Mesenchymal stem cell (in vitro differentiated cells and primary cell): ENCODE measurements at regions not wholly inside any gene's neighbourhood (a gene's known extent, or its start where the extent isn't known, plus 50 kb on each side); places are given as distances from the start of the nearest gene placed in this dataset.

Source experiments
- DNase-seq: peaks from one replicate; pipeline ENCODE4 v3.0.0-alpha.2; 2013
- H2AFZ ChIP-seq: one replicate; pipeline ENCODE4 v1.6.1; 2013; ENCODE audit warnings: low read depth, mild to moderate bottlenecking, control low read depth, inconsistent platforms, low read length, moderate library complexity
- H2AK5ac ChIP-seq: 2 replicates; pipeline ENCODE4 v1.6.1; 2013; ENCODE audit warnings: low read length, moderate library complexity, mild to moderate bottlenecking, inconsistent platforms; ENCODE audit not compliant: severe bottlenecking
- H2BK120ac ChIP-seq: one replicate; pipeline ENCODE4 v1.6.1; 2013; ENCODE audit warnings: low read depth, mild to moderate bottlenecking, inconsistent platforms, low read length, moderate library complexity
- H2BK12ac ChIP-seq, 2 experiments: one replicate each; pipeline ENCODE4 v1.6.1; 2013; ENCODE audit warnings: inconsistent platforms in 2 of 2, low read length in 2 of 2, mild to moderate bottlenecking in 2 of 2, moderate library complexity in 2 of 2, control low read depth in 1 of 2
- H2BK15ac ChIP-seq: one replicate; pipeline ENCODE4 v1.6.1; 2013; ENCODE audit warnings: mild to moderate bottlenecking, low read depth, inconsistent platforms; ENCODE audit not compliant: poor library complexity, severe bottlenecking
- H2BK5ac ChIP-seq: 2 replicates; pipeline ENCODE4 v1.6.1; 2013; ENCODE audit warnings: low read depth, mild to moderate bottlenecking, low read length, control low read depth, inconsistent platforms; ENCODE audit not compliant: poor library complexity, severe bottlenecking
- H3K14ac ChIP-seq, 2 experiments: one replicate each; pipeline ENCODE4 v1.6.1; 2013; ENCODE audit warnings: inconsistent platforms in 2 of 2, low read length in 2 of 2, control low read depth in 1 of 2, mild to moderate bottlenecking in 1 of 2, moderate library complexity in 1 of 2
- H3K18ac ChIP-seq, 2 experiments: one replicate each; pipeline ENCODE4 v1.6.1; 2013; ENCODE audit warnings: inconsistent platforms in 2 of 2, low read length in 2 of 2, control low read depth in 1 of 2, low read depth in 1 of 2, mild to moderate bottlenecking in 1 of 2
- H3K23ac ChIP-seq, 2 experiments: one replicate each; pipeline ENCODE4 v1.6.1; 2013; ENCODE audit warnings: inconsistent platforms in 2 of 2, low read length in 2 of 2, mild to moderate bottlenecking in 2 of 2, moderate library complexity in 2 of 2, control low read depth in 1 of 2
- H3K27ac ChIP-seq: 2 replicates; pipeline ENCODE4 v1.5.1; 2013; ENCODE audit warnings: mild to moderate bottlenecking, moderate library complexity, low read length, control low read depth, inconsistent platforms; ENCODE audit not compliant: poor library complexity, severe bottlenecking
- H3K27me3 ChIP-seq, 2 experiments: 2 replicates each; pipeline versions ENCODE4 v1.6.1 to v1.7.0; 2013; ENCODE audit warnings: low read length in 2 of 2, mild to moderate bottlenecking in 2 of 2, moderate library complexity in 2 of 2, control low read depth in 1 of 2, inconsistent platforms in 1 of 2; ENCODE audit not compliant: control insufficient read depth in 1 of 2, insufficient read depth in 1 of 2
- H3K36me3 ChIP-seq, 2 experiments: 2 replicates each; pipeline versions ENCODE4 v1.6.1 to v1.7.0; 2013; ENCODE audit warnings: low read length in 2 of 2, control low read depth in 1 of 2, inconsistent platforms in 1 of 2, low read depth in 1 of 2, mild to moderate bottlenecking in 1 of 2; ENCODE audit not compliant: insufficient read depth in 2 of 2, control insufficient read depth in 1 of 2
- H3K4ac ChIP-seq, 2 experiments: one replicate each; pipeline ENCODE4 v1.6.1; 2013; ENCODE audit warnings: inconsistent platforms in 2 of 2, low read length in 2 of 2, mild to moderate bottlenecking in 2 of 2, moderate library complexity in 2 of 2, control low read depth in 1 of 2, low read depth in 1 of 2
- H3K4me1 ChIP-seq: 2 replicates; pipeline ENCODE4 v1.6.1; 2013; ENCODE audit warnings: low read depth, low read length, control low read depth; ENCODE audit not compliant: control insufficient read depth, insufficient read depth
- H3K4me2 ChIP-seq: 2 replicates; pipeline ENCODE4 v1.6.1; 2013; ENCODE audit warnings: low read length, mild to moderate bottlenecking, inconsistent platforms; ENCODE audit not compliant: poor library complexity, severe bottlenecking
- H3K4me3 ChIP-seq, 2 experiments: 2 replicates each; pipeline versions ENCODE4 v1.5.1 to v1.7.0; 2013; ENCODE audit warnings: low read length in 2 of 2, mild to moderate bottlenecking in 2 of 2, control low read depth in 1 of 2, low read depth in 1 of 2; ENCODE audit not compliant: insufficient read depth in 1 of 2
- H3K79me1 ChIP-seq: replicated peaks from 2 replicates; pipeline ENCODE4 v1.6.1; 2013; ENCODE audit warnings: mild to moderate bottlenecking, control low read depth, low read length, inconsistent platforms; ENCODE audit not compliant: poor library complexity, severe bottlenecking
- H3K9ac ChIP-seq: 2 replicates; pipeline ENCODE4 v1.7.0; 2013; ENCODE audit warnings: mild to moderate bottlenecking, low read length, moderate library complexity
- H3K9me3 ChIP-seq: 2 replicates; pipeline ENCODE4 v1.7.0; 2013; ENCODE audit warnings: mild to moderate bottlenecking, low read length; ENCODE audit not compliant: control insufficient read depth
- H4K8ac ChIP-seq: one replicate; pipeline ENCODE4 v1.6.1; 2013; ENCODE audit warnings: inconsistent platforms, mild to moderate bottlenecking, low read length, moderate library complexity
- H4K91ac ChIP-seq: one replicate; pipeline ENCODE4 v1.6.1; 2013; ENCODE audit warnings: mild to moderate bottlenecking, low read length, inconsistent platforms
- WGBS: methylation state at CpG from one replicate; pipeline ENCODE4 v1.1.7; 2013; ENCODE audit warnings: mixed read lengths; 5-methylcytosine and 5-hydroxymethylcytosine counted together

- Histone ChIP-seq H2BK120ac (no peak overlapping the region), H3K4me2 (no peak overlapping the region), H3K4me1 (no peaks in the 10 kb centered on the region), H3K18ac (no peak overlapping the region), H4K91ac (no peak overlapping the region), H2BK12ac (no peak overlapping the region), H3K36me3 (no peaks in the 10 kb centered on the region), H3K4ac (no peak overlapping the region), H2BK15ac (no peak overlapping the region), H2AFZ (no peak overlapping the region), H3K4me3 (no peak overlapping the region), H3K9ac (no peak overlapping the region), H3K27me3 (no peaks in the 10 kb centered on the region), H2BK5ac (no peak overlapping the region), H4K8ac (no peak overlapping the region), H3K9me3 (peaks cover 6% of the 10 kb centered on the region), H3K14ac (no peak overlapping the region), H3K23ac (no peak overlapping the region), H2AK5ac (no peak overlapping the region), H3K79me1 (no peaks in the 10 kb centered on the region), H3K27ac (no peak overlapping the region)
- WGBS, result no CpG with 5 or more reads among the region's 1 CpG
- no peak for DNase-seq
Measured at GRCh38 chr4:43423276-43423675, 530.8 kb downstream of the GRXCR1 start.

- Histone ChIP-seq H2AFZ (no peak overlapping the region), H4K8ac (no peak overlapping the region), H2BK120ac (no peak overlapping the region), H2BK12ac (no peak overlapping the region), H2BK5ac (no peak overlapping the region), H3K27ac (no peak overlapping the region), H3K9ac (no peak overlapping the region), H3K36me3 (no peaks in the 10 kb centered on the region), H2AK5ac (no peak overlapping the region), H3K9me3 (peaks cover under 1% of the 10 kb centered on the region), H3K4me2 (no peak overlapping the region), H3K4me1 (no peaks in the 10 kb centered on the region), H2BK15ac (no peak overlapping the region), H3K79me1 (no peaks in the 10 kb centered on the region), H3K4me3 (no peak overlapping the region), H4K91ac (no peak overlapping the region), H3K14ac (no peak overlapping the region), H3K27me3 (no peaks in the 10 kb centered on the region), H3K4ac (no peak overlapping the region), H3K23ac (no peak overlapping the region), H3K18ac (no peak overlapping the region)
- DNase-seq, result no peak
- no CpG with 5 or more reads among the region's 1 CpG for WGBS
Measured at GRCh38 chr4:43425206-43425605, 532.7 kb downstream of the GRXCR1 start.

GRCh38 chr4:43435291-43435690 is 542.8 kb downstream of the GRXCR1 start:
- no peak overlapping the region for H3K4ac ChIP-seq
- H2AK5ac ChIP-seq, result no peak overlapping the region
- no peaks in the 10 kb centered on the region for H3K36me3 ChIP-seq
- H3K27me3 ChIP-seq, result no peaks in the 10 kb centered on the region
- no peak overlapping the region for H2BK120ac ChIP-seq
- H4K8ac ChIP-seq, result no peak overlapping the region
- H3K27ac ChIP-seq, result no peak overlapping the region
- H2AFZ ChIP-seq, result no peak overlapping the region
- H3K4me2 ChIP-seq, result no peak overlapping the region
- H3K9me3 ChIP-seq, result peaks cover 28% of the 10 kb centered on the region
- H3K23ac ChIP-seq, result no peak overlapping the region
- H2BK5ac ChIP-seq, result no peak overlapping the region
- no peak overlapping the region for H2BK12ac ChIP-seq
- DNase-seq, result no peak
- H3K79me1 ChIP-seq, result no peaks in the 10 kb centered on the region
- no peak overlapping the region for H3K4me3 ChIP-seq
- no peak overlapping the region for H2BK15ac ChIP-seq
- 86% methylated on average over 1 of the region's 1 CpG for WGBS
- H3K14ac ChIP-seq, result no peak overlapping the region
- no peak overlapping the region for H3K18ac ChIP-seq
- no peaks in the 10 kb centered on the region for H3K4me1 ChIP-seq
- H4K91ac ChIP-seq, result no peak overlapping the region
- no peak overlapping the region for H3K9ac ChIP-seq

GRCh38 chr4:43452948-43453347 is 560.4 kb downstream of the GRXCR1 start:
- H4K8ac ChIP-seq, result no peak overlapping the region
- H3K4ac ChIP-seq, result no peak overlapping the region
- no peak overlapping the region for H2AFZ ChIP-seq
- no peak overlapping the region for H3K18ac ChIP-seq
- no peak overlapping the region for H3K4me3 ChIP-seq
- H3K9me3 ChIP-seq, result no peaks in the 10 kb centered on the region
- no peak overlapping the region for H3K9ac ChIP-seq
- no peaks in the 10 kb centered on the region for H3K4me1 ChIP-seq
- DNase-seq, result no peak
- H2BK5ac ChIP-seq, result peak overlapping the region; percentile 66
- no peak overlapping the region for H3K27ac ChIP-seq
- no peak overlapping the region for H3K4me2 ChIP-seq
- H3K14ac ChIP-seq, result no peak overlapping the region
- H3K36me3 ChIP-seq, result no peaks in the 10 kb centered on the region
- no peak overlapping the region for H2BK12ac ChIP-seq
- H2BK15ac ChIP-seq, result no peak overlapping the region
- no peak overlapping the region for H2AK5ac ChIP-seq
- H4K91ac ChIP-seq, result no peak overlapping the region
- no peaks in the 10 kb centered on the region for H3K79me1 ChIP-seq
- no peaks in the 10 kb centered on the region for H3K27me3 ChIP-seq
- H3K23ac ChIP-seq, result no peak overlapping the region
- no peak overlapping the region for H2BK120ac ChIP-seq
